ENCODE measurements at regions not wholly inside any gene's neighbourhood (a gene's known extent, or its start where the extent isn't known, plus 50 kb on each side); places are given as distances from the start of the nearest gene placed in this dataset.

DNA sequence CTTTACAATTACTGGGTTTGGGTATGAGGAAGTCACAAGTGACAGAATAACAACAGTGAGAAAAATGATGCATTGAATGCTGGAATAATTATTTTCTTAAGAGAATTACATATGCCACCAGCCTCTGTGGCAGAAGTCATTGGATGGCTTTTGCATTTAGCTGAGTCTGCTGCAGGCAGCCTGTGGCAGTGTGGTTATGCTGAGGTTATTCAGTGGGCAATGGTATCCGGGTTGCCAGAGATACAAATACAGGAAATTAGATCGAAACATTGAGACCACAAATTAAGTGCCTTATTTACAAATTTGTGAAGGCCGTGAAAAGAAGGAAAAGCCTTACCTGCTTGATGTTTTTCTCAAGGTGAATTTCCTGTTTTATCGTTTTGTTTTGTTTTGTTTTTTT, 1050.0 kb downstream of the GALC start:
- TF ChIP-seq, protein P1, sequence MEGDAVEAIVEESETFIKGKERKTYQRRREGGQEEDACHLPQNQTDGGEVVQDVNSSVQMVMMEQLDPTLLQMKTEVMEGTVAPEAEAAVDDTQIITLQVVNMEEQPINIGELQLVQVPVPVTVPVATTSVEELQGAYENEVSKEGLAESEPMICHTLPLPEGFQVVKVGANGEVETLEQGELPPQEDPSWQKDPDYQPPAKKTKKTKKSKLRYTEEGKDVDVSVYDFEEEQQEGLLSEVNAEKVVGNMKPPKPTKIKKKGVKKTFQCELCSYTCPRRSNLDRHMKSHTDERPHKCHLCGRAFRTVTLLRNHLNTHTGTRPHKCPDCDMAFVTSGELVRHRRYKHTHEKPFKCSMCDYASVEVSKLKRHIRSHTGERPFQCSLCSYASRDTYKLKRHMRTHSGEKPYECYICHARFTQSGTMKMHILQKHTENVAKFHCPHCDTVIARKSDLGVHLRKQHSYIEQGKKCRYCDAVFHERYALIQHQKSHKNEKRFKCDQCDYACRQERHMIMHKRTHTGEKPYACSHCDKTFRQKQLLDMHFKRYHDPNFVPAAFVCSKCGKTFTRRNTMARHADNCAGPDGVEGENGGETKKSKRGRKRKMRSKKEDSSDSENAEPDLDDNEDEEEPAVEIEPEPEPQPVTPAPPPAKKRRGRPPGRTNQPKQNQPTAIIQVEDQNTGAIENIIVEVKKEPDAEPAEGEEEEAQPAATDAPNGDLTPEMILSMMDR (IDR thresholded peaks at IDR 0.05) = no peak
- no peak for TF ChIP-seq POLR2A (IDR thresholded peaks at IDR 0.05)

Data from adrenal gland (tissue), 5 donors.